ENCODE measurements at regions not wholly inside any gene's neighbourhood (a gene's known extent, or its start where the extent isn't known, plus 50 kb on each side); places are given as distances from the start of the nearest gene placed in this dataset.

GRCh38 chr4:173878701-173879100 lies 348.7 kb upstream of the HAND2 start:
- TF ChIP-seq POLR2AphosphoS5 (IDR thresholded peaks at IDR 0.05; ENCODE audit: low read depth, low read length) (no peak), REST (IDR thresholded peaks at IDR 0.05; ENCODE audit: insufficient read depth in 1 of 2, low read depth in 2 of 2, low read length in 2 of 2) (no peak)

Data from PFSK-1 (cell line).